Loucy (cell line): ENCODE measurements at regions not wholly inside any gene's neighbourhood (a gene's known extent, or its start where the extent isn't known, plus 50 kb on each side); places are given as distances from the start of the nearest gene placed in this dataset.

Source experiments
- H2AFZ ChIP-seq: fragments of 200-600 bp; sonication (generic); 2 replicates; pipeline ENCODE4 v1.6.0; 2016; ENCODE audit warnings: antibody characterized with exemption, mild to moderate bottlenecking, low read length, moderate library complexity
- H3F3A ChIP-seq: fragments of 200-600 bp; 2 replicates; pipeline ENCODE4 v1.6.0; 2016; ENCODE audit warnings: antibody characterized with exemption, low read depth, mild to moderate bottlenecking
- H3K27me3 ChIP-seq: fragments of 200-600 bp; sonication (generic); 2 replicates; pipeline ENCODE4 v1.6.1; 2014; ENCODE audit warnings: low read length, mild to moderate bottlenecking; ENCODE audit not compliant: insufficient read depth, poor library complexity, severe bottlenecking
- H3K36me3 ChIP-seq: fragments of 200-600 bp; sonication (generic); 2 replicates; pipeline ENCODE4 v1.6.1; 2016; ENCODE audit warnings: low read length; ENCODE audit not compliant: insufficient read depth
- H3K4me1 ChIP-seq: fragments of 200-600 bp; sonication (generic); 2 replicates; pipeline ENCODE4 v1.5.1; 2014; ENCODE audit warnings: low read length, mild to moderate bottlenecking; ENCODE audit not compliant: insufficient read depth, poor library complexity, severe bottlenecking
- H3K4me2 ChIP-seq: fragments of 200-600 bp; sonication (generic); 2 replicates; pipeline ENCODE4 v1.6.0; 2014; ENCODE audit warnings: antibody characterized with exemption, low read length, low read depth, mild to moderate bottlenecking; ENCODE audit not compliant: poor library complexity, severe bottlenecking
- H3K4me3 ChIP-seq: fragments of 200-600 bp; sonication (generic); 2 replicates; pipeline ENCODE4 v1.5.1; 2014; ENCODE audit warnings: low read length, mild to moderate bottlenecking, mixed read lengths; ENCODE audit not compliant: poor library complexity, severe bottlenecking
- H3K79me2 ChIP-seq: fragments of 200-600 bp; sonication (generic); 2 replicates; pipeline ENCODE4 v1.6.1; 2014; ENCODE audit warnings: low read length; ENCODE audit not compliant: insufficient read depth
- H3K9ac ChIP-seq: fragments of 200-600 bp; sonication (generic); 2 replicates; pipeline ENCODE4 v1.6.0; 2014; ENCODE audit warnings: mild to moderate bottlenecking, low read depth, low read length, moderate library complexity; ENCODE audit not compliant: poor library complexity, severe bottlenecking
- H3K9me2 ChIP-seq: fragments of 200-600 bp; sonication (generic); replicated peaks from 2 replicates; pipeline ENCODE4 v1.6.1; 2016; ENCODE audit warnings: low read depth, low read length, mixed read lengths
- H3K9me3 ChIP-seq: fragments of 200-600 bp; sonication (generic); 2 replicates; pipeline ENCODE4 v1.6.1; 2014; ENCODE audit warnings: mild to moderate bottlenecking, antibody characterized with exemption, low read length, low read depth; ENCODE audit not compliant: insufficient read depth
- H4K20me1 ChIP-seq: fragments of 200-600 bp; sonication (generic); 2 replicates; pipeline ENCODE4 v1.6.0; 2014; ENCODE audit warnings: antibody characterized with exemption, low read length, mild to moderate bottlenecking; ENCODE audit not compliant: insufficient read depth, poor library complexity, severe bottlenecking
- EZH2phosphoT487 ChIP-seq: fragments of 200-600 bp; IDR thresholded peaks from 2 replicates; pipeline ENCODE4 v1.6.1; 2018; ENCODE audit warnings: antibody characterized with exemption, mild to moderate bottlenecking, moderate library complexity, borderline replicate concordance
- TF ChIP-seq, protein P1 (sequence below): fragments of 200-600 bp; sonication (generic); conservative IDR thresholded peaks from 2 replicates; pipeline ENCODE4 v1.5.1; 2014; ENCODE audit warnings: mild to moderate bottlenecking, antibody characterized with exemption, low read length

DNA sequence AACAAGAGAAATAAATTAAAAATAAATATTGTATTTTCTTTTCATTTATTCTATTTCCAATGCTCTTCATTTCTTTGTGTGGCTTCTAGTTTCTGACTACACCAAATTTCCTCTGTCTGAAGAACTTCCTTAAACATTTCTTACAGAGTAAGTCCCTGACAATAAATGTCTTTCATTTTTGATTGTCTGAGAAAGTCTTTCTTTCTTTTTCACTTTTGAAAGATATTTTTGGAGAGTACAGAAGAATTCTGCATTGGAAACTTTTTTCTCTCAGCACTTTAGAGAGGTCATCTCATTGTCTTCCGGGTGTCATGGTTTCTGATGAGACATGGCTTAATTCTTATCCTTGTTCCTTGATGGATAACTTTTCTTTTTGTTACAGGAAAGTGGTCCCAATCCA is 119.6 kb downstream of the MOBP start:
- no peaks in the 10 kb centered on the region for H3K9me3 ChIP-seq
- peaks cover 2% of the 10 kb centered on the region for H3K4me1 ChIP-seq
- H3K4me3 ChIP-seq: no peak overlapping the region
- H3K27me3 ChIP-seq: no peaks in the 10 kb centered on the region
- no peak overlapping the region for H3K4me2 ChIP-seq
- no peaks in the 10 kb centered on the region for H3F3A ChIP-seq
- no peak overlapping the region for H3K9ac ChIP-seq
- no peaks in the 10 kb centered on the region for H3K79me2 ChIP-seq
- H4K20me1 ChIP-seq: no peaks in the 10 kb centered on the region
- H3K9me2 ChIP-seq: no peaks in the 10 kb centered on the region
- no peak overlapping the region for H2AFZ ChIP-seq
- no peaks in the 10 kb centered on the region for H3K36me3 ChIP-seq
- TF ChIP-seq EZH2phosphoT487: no peak
- TF ChIP-seq, protein P1, sequence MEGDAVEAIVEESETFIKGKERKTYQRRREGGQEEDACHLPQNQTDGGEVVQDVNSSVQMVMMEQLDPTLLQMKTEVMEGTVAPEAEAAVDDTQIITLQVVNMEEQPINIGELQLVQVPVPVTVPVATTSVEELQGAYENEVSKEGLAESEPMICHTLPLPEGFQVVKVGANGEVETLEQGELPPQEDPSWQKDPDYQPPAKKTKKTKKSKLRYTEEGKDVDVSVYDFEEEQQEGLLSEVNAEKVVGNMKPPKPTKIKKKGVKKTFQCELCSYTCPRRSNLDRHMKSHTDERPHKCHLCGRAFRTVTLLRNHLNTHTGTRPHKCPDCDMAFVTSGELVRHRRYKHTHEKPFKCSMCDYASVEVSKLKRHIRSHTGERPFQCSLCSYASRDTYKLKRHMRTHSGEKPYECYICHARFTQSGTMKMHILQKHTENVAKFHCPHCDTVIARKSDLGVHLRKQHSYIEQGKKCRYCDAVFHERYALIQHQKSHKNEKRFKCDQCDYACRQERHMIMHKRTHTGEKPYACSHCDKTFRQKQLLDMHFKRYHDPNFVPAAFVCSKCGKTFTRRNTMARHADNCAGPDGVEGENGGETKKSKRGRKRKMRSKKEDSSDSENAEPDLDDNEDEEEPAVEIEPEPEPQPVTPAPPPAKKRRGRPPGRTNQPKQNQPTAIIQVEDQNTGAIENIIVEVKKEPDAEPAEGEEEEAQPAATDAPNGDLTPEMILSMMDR: no peak

DNA sequence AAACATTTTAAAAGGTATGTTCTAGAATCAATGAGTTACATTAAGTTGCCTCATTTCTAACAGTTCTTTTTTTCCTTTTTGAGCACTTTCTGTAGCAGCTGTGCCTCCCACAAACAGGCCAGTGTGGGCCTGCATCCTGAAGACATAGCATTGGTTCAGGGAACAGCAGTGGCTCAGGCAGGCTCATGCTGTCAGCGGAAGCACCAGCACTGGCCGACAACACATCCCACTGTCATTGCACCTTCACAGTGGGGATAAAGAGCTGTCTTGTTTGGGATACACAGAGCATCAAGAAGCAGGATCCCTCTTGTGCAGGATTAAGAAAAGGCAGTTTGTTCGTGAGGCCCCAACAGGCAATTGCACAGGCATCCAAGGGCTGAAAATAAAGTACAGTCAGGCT is 123.3 kb downstream of the MOBP start:
- Histone ChIP-seq H3K4me3 (no peak overlapping the region), H2AFZ (peak overlapping the region; percentile 64), H3K79me2 (no peaks in the 10 kb centered on the region), H3K4me1 (peaks cover 17% of the 10 kb centered on the region), H3K27me3 (no peaks in the 10 kb centered on the region), H4K20me1 (no peaks in the 10 kb centered on the region), H3K4me2 (no peak overlapping the region), H3F3A (no peaks in the 10 kb centered on the region), H3K36me3 (no peaks in the 10 kb centered on the region), H3K9ac (no peak overlapping the region), H3K9me2 (no peaks in the 10 kb centered on the region), H3K9me3 (no peaks in the 10 kb centered on the region)
- no peak for TF ChIP-seq EZH2phosphoT487
- TF ChIP-seq, protein P1: no peak

DNA sequence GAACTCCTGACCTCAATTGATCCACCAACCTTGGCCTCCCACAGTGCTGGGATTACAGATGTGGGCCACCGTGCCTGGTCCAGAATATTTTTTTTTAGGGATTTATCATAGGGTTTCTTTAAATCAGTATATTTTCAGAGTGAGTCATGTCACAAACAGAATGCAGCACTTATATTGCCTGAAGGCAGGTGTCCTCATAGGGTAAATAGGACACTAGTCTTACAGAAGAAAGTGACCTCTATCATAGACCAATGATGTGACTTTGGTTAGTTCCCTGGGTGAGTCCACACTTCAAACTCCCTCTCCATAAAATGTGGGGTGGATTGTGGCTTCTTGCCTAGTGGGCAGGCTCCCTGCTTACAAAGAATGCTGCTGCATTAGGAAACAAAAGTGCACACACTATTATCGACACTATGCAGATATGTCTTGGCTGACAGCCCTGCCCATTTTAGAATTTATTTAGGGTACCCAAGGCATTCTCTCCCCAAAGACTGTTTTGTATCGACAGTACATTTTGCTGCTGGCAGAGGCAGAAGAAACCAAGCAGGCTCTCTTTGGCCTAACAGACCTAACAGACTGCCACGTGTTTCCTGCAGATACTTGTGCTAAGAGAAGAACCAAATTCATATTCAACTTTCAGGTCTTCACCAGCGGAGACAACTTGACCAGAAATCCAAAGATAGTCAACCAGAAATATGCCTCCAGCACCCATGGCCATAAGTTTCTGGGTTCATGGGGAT is 125.0 kb downstream of the MOBP start:
- Histone ChIP-seq H3K4me1 (peaks cover 17% of the 10 kb centered on the region), H3K36me3 (no peaks in the 10 kb centered on the region), H3K79me2 (no peaks in the 10 kb centered on the region), H2AFZ (peak overlapping the region; percentile 87), H3K9me2 (no peaks in the 10 kb centered on the region), H3K27me3 (no peaks in the 10 kb centered on the region), H3K9ac (peak overlapping the region; percentile 32), H3K4me3 (peak overlapping the region; percentile 0), H3K9me3 (no peaks in the 10 kb centered on the region), H3F3A (no peaks in the 10 kb centered on the region), H3K4me2 (peak overlapping the region; percentile 41), H4K20me1 (no peaks in the 10 kb centered on the region)
- TF ChIP-seq, protein P1: no peak
- no peak for TF ChIP-seq EZH2phosphoT487
